Body of pancreas (tissue), 4 donors: ENCODE measurements at regions not wholly inside any gene's neighbourhood (a gene's known extent, or its start where the extent isn't known, plus 50 kb on each side); places are given as distances from the start of the nearest gene placed in this dataset.

Source experiments
- POLR2A ChIP-seq, 3 donors: fragments of 450-650 bp; IDR thresholded peaks; one replicate each; pipeline ENCODE4 v1.6.1; 2016; ENCODE audit warnings: antibody characterized with exemption in 3 of 3, mild to moderate bottlenecking in 2 of 3
- TF ChIP-seq, protein P1 (sequence below), 7 experiments: fragments of 450-650 bp in 4 of 7; fragments of 200-600 bp in 3 of 7; sonication (generic) in 3 of 7; IDR thresholded peaks; one replicate each; pipeline ENCODE4 v1.5.1; 2016 to 2019; ENCODE audit warnings: antibody characterized with exemption in 7 of 7

DNA sequence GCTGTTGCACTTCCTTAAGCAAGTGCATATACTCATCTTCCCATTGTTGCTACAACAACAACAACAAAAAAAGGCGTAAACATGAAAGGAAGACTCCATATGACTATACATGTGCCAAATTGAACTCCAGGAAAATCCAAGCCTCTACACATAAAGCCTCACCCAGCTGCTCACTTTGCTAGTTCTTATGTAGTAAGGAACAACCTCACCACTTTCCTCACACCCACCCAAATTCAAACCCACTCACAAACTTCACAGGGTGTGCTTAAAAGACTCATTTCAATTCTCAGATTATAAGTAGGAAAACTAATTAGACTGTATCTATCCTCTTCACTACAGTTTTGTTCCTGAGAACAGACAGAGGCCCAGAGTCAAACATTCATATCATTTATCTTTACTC, 671.1 kb upstream of the INTU start:
- TF ChIP-seq, protein P1, sequence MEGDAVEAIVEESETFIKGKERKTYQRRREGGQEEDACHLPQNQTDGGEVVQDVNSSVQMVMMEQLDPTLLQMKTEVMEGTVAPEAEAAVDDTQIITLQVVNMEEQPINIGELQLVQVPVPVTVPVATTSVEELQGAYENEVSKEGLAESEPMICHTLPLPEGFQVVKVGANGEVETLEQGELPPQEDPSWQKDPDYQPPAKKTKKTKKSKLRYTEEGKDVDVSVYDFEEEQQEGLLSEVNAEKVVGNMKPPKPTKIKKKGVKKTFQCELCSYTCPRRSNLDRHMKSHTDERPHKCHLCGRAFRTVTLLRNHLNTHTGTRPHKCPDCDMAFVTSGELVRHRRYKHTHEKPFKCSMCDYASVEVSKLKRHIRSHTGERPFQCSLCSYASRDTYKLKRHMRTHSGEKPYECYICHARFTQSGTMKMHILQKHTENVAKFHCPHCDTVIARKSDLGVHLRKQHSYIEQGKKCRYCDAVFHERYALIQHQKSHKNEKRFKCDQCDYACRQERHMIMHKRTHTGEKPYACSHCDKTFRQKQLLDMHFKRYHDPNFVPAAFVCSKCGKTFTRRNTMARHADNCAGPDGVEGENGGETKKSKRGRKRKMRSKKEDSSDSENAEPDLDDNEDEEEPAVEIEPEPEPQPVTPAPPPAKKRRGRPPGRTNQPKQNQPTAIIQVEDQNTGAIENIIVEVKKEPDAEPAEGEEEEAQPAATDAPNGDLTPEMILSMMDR (IDR thresholded peaks at IDR 0.05), result no peak
- TF ChIP-seq POLR2A (IDR thresholded peaks at IDR 0.05), result no peak
